Astrocyte (in vitro differentiated cells and primary cell): ENCODE measurements at regions not wholly inside any gene's neighbourhood (a gene's known extent, or its start where the extent isn't known, plus 50 kb on each side); places are given as distances from the start of the nearest gene placed in this dataset.
"Not testable (repeated sequence)": the region's sequence is repeated elsewhere in the genome, so short reads cannot be mapped to it uniquely, and the experiment has no call there.

Experiments used
- DNase-seq: peaks from one replicate; pipeline ENCODE4 v3.0.0-alpha.2; 2010; ENCODE audit warnings: low read depth
- FAIRE-seq: peaks from 2 replicates; lab custom pipeline; 2011; peaks lifted over from hg19 to GRCh38; lab: Jason Lieb, UNC
- H2AFZ ChIP-seq: 2 replicates; pipeline ENCODE4 v1.6.0; 2012; ENCODE audit warnings: low read depth, low read length, inconsistent platforms
- H3K27ac ChIP-seq: 2 replicates; pipeline ENCODE4 v1.5.1; 2011; ENCODE audit warnings: low read depth, low read length, inconsistent platforms
- H3K27me3 ChIP-seq: 2 replicates; pipeline ENCODE4 v1.6.0; 2011; ENCODE audit warnings: low read length, inconsistent platforms; ENCODE audit not compliant: insufficient read depth
- H3K36me3 ChIP-seq: 2 replicates; pipeline ENCODE4 v1.5.1; 2011; ENCODE audit warnings: low read length, inconsistent platforms; ENCODE audit not compliant: insufficient read depth
- H3K4me1 ChIP-seq: 2 replicates; pipeline ENCODE4 v1.5.1; 2011; ENCODE audit warnings: low read length, inconsistent platforms; ENCODE audit not compliant: insufficient read depth
- H3K4me2 ChIP-seq: 2 replicates; pipeline ENCODE4 v1.6.0; 2012; ENCODE audit warnings: low read length, inconsistent platforms
- H3K4me3 ChIP-seq: 2 replicates; pipeline ENCODE4 v1.5.1; 2011; ENCODE audit warnings: low read depth, mild to moderate bottlenecking, low read length, inconsistent platforms; ENCODE audit not compliant: insufficient read depth
- H3K79me2 ChIP-seq: 2 replicates; pipeline ENCODE4 v1.6.0; 2012; ENCODE audit warnings: mild to moderate bottlenecking, low read length, inconsistent platforms; ENCODE audit not compliant: insufficient read depth
- H3K9ac ChIP-seq: 2 replicates; pipeline ENCODE4 v1.6.0; 2012; ENCODE audit warnings: mild to moderate bottlenecking, low read length, inconsistent platforms
- H3K9me3 ChIP-seq: 2 replicates; pipeline ENCODE4 v1.5.1; 2012; ENCODE audit warnings: low read depth, mild to moderate bottlenecking, low read length, inconsistent platforms; ENCODE audit not compliant: insufficient read depth
- H4K20me1 ChIP-seq: 2 replicates; pipeline ENCODE4 v1.6.0; 2012; ENCODE audit warnings: low read length, inconsistent platforms; ENCODE audit not compliant: insufficient read depth
- H3K27ac Mint-ChIP-seq: one replicate; pipeline ENCODE4 v1.8.0; 2021; ENCODE audit warnings: mild to moderate bottlenecking, mixed read lengths; ENCODE audit not compliant: unreplicated experiment
- H3K27me3 Mint-ChIP-seq: one replicate; pipeline ENCODE4 v1.8.0; 2021; ENCODE audit warnings: low read depth, mixed read lengths; ENCODE audit not compliant: unreplicated experiment
- H3K36me3 Mint-ChIP-seq: one replicate; pipeline ENCODE4 v1.8.0; 2021; ENCODE audit warnings: low read depth, mixed read lengths; ENCODE audit not compliant: unreplicated experiment
- H3K4me1 Mint-ChIP-seq: one replicate; pipeline ENCODE4 v1.8.0; 2021; ENCODE audit warnings: low read depth, mixed read lengths; ENCODE audit not compliant: unreplicated experiment
- H3K4me3 Mint-ChIP-seq: one replicate; pipeline ENCODE4 v1.8.0; 2021; ENCODE audit warnings: mild to moderate bottlenecking, moderate library complexity, mixed read lengths; ENCODE audit not compliant: unreplicated experiment
- H3K9me3 Mint-ChIP-seq: one replicate; pipeline ENCODE4 v1.8.0; 2021; ENCODE audit warnings: mild to moderate bottlenecking, mixed read lengths; ENCODE audit not compliant: unreplicated experiment
- EZH2 ChIP-seq: IDR thresholded peaks from 2 replicates; pipeline ENCODE4 v1.6.1; 2012; ENCODE audit warnings: mild to moderate bottlenecking, low read length, inconsistent platforms; ENCODE audit not compliant: insufficient read depth
- TF ChIP-seq, protein P1 (sequence below): IDR thresholded peaks from 2 replicates; pipeline ENCODE4 v1.5.1; 2011; ENCODE audit warnings: low read depth, mild to moderate bottlenecking, inconsistent platforms, low read length, moderate library complexity; ENCODE audit not compliant: insufficient read depth

GRCh38 chr20:36082315-36082915 lies 72.1 kb upstream of the EPB41L1 start:
- Histone ChIP-seq H3K79me2 (no peaks in the 10 kb centered on the region), H3K27me3 (no peaks in the 10 kb centered on the region), H4K20me1 (no peaks in the 10 kb centered on the region), H3K9ac (no peak overlapping the region), H3K9me3 (no peaks in the 10 kb centered on the region), H3K36me3 (no peaks in the 10 kb centered on the region), H3K27ac (no peak overlapping the region), H3K4me2 (no peak overlapping the region), H3K4me1 (peaks cover 11% of the 10 kb centered on the region), H3K4me3 (no peak overlapping the region), H2AFZ (no peak overlapping the region)
- H3K9me3 Mint-ChIP-seq: no peaks in the 10 kb centered on the region
- H3K27ac Mint-ChIP-seq: no peak overlapping the region
- FAIRE-seq (no peak), DNase-seq (no peak)
- H3K4me1 Mint-ChIP-seq: peaks cover 14% of the 10 kb centered on the region
- H3K27me3 Mint-ChIP-seq: peaks cover 5% of the 10 kb centered on the region
- no peak for TF ChIP-seq EZH2
- TF ChIP-seq, protein P1, sequence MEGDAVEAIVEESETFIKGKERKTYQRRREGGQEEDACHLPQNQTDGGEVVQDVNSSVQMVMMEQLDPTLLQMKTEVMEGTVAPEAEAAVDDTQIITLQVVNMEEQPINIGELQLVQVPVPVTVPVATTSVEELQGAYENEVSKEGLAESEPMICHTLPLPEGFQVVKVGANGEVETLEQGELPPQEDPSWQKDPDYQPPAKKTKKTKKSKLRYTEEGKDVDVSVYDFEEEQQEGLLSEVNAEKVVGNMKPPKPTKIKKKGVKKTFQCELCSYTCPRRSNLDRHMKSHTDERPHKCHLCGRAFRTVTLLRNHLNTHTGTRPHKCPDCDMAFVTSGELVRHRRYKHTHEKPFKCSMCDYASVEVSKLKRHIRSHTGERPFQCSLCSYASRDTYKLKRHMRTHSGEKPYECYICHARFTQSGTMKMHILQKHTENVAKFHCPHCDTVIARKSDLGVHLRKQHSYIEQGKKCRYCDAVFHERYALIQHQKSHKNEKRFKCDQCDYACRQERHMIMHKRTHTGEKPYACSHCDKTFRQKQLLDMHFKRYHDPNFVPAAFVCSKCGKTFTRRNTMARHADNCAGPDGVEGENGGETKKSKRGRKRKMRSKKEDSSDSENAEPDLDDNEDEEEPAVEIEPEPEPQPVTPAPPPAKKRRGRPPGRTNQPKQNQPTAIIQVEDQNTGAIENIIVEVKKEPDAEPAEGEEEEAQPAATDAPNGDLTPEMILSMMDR: no peak
- no peak overlapping the region for H3K4me3 Mint-ChIP-seq
- H3K36me3 Mint-ChIP-seq: no peaks in the 10 kb centered on the region

- peaks cover 14% of the 10 kb centered on the region for H3K4me1 Mint-ChIP-seq
- H3K9me3 Mint-ChIP-seq, H3K4me3 ChIP-seq, FAIRE-seq, H3K27me3 Mint-ChIP-seq, H3K9ac ChIP-seq, H3K36me3 ChIP-seq, H3K36me3 Mint-ChIP-seq, H3K79me2 ChIP-seq, H4K20me1 ChIP-seq, H3K4me2 ChIP-seq, H3K4me3 Mint-ChIP-seq, DNase-seq, H3K27ac ChIP-seq, H2AFZ ChIP-seq, H3K27ac Mint-ChIP-seq, H3K9me3 ChIP-seq, H3K27me3 ChIP-seq: not testable (repeated sequence)
- H3K4me1 ChIP-seq: peaks cover 11% of the 10 kb centered on the region
These were observed 71.3 kb upstream of the EPB41L1 start for GRCh38 chr20:36083200-36083599.

- peaks cover 3% of the 10 kb centered on the region for H3K27me3 ChIP-seq
- peaks cover 14% of the 10 kb centered on the region for H3K4me1 Mint-ChIP-seq
- no peaks in the 10 kb centered on the region for H3K79me2 ChIP-seq
- no peaks in the 10 kb centered on the region for H3K9me3 ChIP-seq
- H3K4me2 ChIP-seq: no peak overlapping the region
- no peak for TF ChIP-seq EZH2
- TF ChIP-seq, protein P1: no peak
- no peak for FAIRE-seq
- H3K4me1 ChIP-seq: peaks cover 11% of the 10 kb centered on the region
- H3K27me3 Mint-ChIP-seq: peaks cover 6% of the 10 kb centered on the region
- H3K27ac ChIP-seq: no peak overlapping the region
- no peak for DNase-seq
- no peaks in the 10 kb centered on the region for H3K9me3 Mint-ChIP-seq
- H3K9ac ChIP-seq: no peak overlapping the region
- no peaks in the 10 kb centered on the region for H4K20me1 ChIP-seq
- H3K36me3 ChIP-seq: no peaks in the 10 kb centered on the region
- H3K27ac Mint-ChIP-seq: no peak overlapping the region
- no peak overlapping the region for H3K4me3 Mint-ChIP-seq
- H3K36me3 Mint-ChIP-seq: no peaks in the 10 kb centered on the region
- no peak overlapping the region for H3K4me3 ChIP-seq
- H2AFZ ChIP-seq: no peak overlapping the region
These were observed 70.2 kb upstream of the EPB41L1 start for GRCh38 chr20:36084356-36084755.
